ENCODE measurements at regions not wholly inside any gene's neighbourhood (a gene's known extent, or its start where the extent isn't known, plus 50 kb on each side); places are given as distances from the start of the nearest gene placed in this dataset.

- TF ChIP-seq CTCF (IDR thresholded peaks at IDR 0.05; ENCODE audit: insufficient read depth, low read length, poor library complexity, severe bottlenecking) (no peak), EZH2phosphoT487 (conservative IDR thresholded peaks at IDR 0.05; ENCODE audit: low read length) (no peak)
Observed at GRCh38 chr2:51813247-51813646, 781.3 kb upstream of the NRXN1 start.

Measured in SU-DHL-6 (cell line).